B cell (primary cell): ENCODE measurements at regions not wholly inside any gene's neighbourhood (a gene's known extent, or its start where the extent isn't known, plus 50 kb on each side); places are given as distances from the start of the nearest gene placed in this dataset.

Experiments
- EZH2 ChIP-seq: IDR thresholded peaks from 2 replicates; pipeline ENCODE4 v1.6.1; 2012; ENCODE audit warnings: borderline replicate concordance, low read depth, mild to moderate bottlenecking, moderate library complexity, low read length; ENCODE audit not compliant: insufficient read depth, poor library complexity, severe bottlenecking
- TF ChIP-seq, protein P1 (sequence below): fragments of 200-600 bp; IDR thresholded peaks from one replicate; pipeline ENCODE4 v1.8.0; 2022; ENCODE audit warnings: antibody characterized with exemption, mild to moderate bottlenecking

DNA sequence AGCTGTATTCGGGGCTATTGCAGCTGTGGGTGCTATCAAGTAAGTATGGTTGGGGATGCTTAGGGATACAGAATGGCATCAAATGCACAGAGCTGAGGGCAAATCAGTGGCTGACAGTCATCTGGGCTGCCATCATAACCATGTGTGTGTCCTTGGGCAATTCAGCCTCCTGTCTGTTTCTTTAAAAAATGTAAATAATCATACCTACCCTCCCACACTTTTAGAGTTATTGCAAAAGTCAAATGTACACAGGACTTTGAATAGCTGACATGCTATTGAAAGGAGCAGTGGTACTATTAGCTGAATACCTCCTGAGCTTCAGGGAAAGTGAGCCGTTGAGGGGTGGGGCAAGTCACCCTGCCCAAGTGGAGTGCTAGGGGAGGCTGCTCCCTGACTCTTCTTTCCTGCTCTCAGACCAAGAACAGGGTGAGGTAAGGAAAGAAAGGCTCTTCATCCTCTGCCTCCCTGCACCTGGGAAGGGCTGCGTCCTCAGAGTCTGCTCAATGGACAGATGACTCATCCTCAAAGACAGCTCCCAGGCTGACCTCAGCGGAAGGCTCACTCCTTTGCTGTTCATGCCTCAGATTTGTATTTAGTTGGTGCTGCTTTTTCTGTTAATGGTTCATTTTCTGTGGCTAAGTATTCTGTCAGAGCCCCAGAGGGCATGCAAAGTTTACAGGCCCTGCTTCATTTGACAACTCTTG lies 54.9 kb upstream of the BZW1 start:
- TF ChIP-seq, protein P1, sequence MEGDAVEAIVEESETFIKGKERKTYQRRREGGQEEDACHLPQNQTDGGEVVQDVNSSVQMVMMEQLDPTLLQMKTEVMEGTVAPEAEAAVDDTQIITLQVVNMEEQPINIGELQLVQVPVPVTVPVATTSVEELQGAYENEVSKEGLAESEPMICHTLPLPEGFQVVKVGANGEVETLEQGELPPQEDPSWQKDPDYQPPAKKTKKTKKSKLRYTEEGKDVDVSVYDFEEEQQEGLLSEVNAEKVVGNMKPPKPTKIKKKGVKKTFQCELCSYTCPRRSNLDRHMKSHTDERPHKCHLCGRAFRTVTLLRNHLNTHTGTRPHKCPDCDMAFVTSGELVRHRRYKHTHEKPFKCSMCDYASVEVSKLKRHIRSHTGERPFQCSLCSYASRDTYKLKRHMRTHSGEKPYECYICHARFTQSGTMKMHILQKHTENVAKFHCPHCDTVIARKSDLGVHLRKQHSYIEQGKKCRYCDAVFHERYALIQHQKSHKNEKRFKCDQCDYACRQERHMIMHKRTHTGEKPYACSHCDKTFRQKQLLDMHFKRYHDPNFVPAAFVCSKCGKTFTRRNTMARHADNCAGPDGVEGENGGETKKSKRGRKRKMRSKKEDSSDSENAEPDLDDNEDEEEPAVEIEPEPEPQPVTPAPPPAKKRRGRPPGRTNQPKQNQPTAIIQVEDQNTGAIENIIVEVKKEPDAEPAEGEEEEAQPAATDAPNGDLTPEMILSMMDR: no peak
- no peak for TF ChIP-seq EZH2
